ENCODE measurements at regions not wholly inside any gene's neighbourhood (a gene's known extent, or its start where the extent isn't known, plus 50 kb on each side); places are given as distances from the start of the nearest gene placed in this dataset.

DNA sequence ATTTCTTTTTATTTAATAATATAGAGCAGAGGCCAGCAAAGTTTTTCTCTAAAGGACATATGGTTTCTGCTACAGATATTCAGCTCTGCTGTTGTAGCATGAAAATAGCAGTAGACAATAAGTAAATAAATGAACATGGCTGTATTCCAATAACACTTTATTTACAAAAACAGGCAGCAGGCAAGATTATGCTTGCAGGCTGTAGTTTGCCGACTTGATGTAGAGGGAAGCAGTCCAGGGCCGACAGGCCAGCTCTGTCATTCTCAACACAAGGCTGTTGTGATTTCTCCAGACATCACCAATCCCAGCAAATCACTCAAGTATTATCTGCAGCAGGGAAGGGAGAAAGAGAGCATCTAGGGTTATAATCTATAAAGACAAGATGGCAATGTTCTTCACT is 1062.5 kb upstream of the PCDH9 start:
- TF ChIP-seq EZH2phosphoT487 (IDR thresholded peaks at IDR 0.05; ENCODE audit: insufficient read depth, low read depth): no peak
- TF ChIP-seq EZH2 (IDR thresholded peaks at IDR 0.05; ENCODE audit: insufficient read depth, poor library complexity, severe bottlenecking): no peak

Measured in GM23248 (cell line).